Esophagus squamous epithelium (tissue), 5 donors: ENCODE measurements at regions not wholly inside any gene's neighbourhood (a gene's known extent, or its start where the extent isn't known, plus 50 kb on each side); places are given as distances from the start of the nearest gene placed in this dataset.

Experiments
- DNase-seq: peaks from one replicate; lab custom pipeline; 2025; lab: John Stamatoyannopoulos, UW
- H3K27ac ChIP-seq, 4 donors: fragments of 200-600 bp; sonication (generic); one replicate each; pipeline ENCODE4 v1.5.1; 2016 to 2019; ENCODE audit warnings: mild to moderate bottlenecking in 1 of 4
- H3K27me3 ChIP-seq, 4 donors: fragments of 200-600 bp; sonication (generic); 1 replicate in 3 of 4; 2 replicates in 1 of 4; pipeline versions ENCODE4 v1.5.1 to v1.6.0; 2017 to 2021; ENCODE audit warnings: antibody characterized with exemption in 1 of 4
- H3K36me3 ChIP-seq, 3 donors: fragments of 200-600 bp; sonication (generic); one replicate each; pipeline ENCODE4 v1.5.1; 2016 to 2019
- H3K4me1 ChIP-seq, 3 donors: fragments of 200-600 bp; sonication (generic); one replicate each; pipeline ENCODE4 v1.5.1; 2017 to 2019
- H3K4me3 ChIP-seq, 4 donors: fragments of 200-600 bp; sonication (generic); 1 replicate in 3 of 4; 2 replicates in 1 of 4; pipeline ENCODE4 v1.5.1; 2016 to 2019; ENCODE audit warnings: mild to moderate bottlenecking in 2 of 4, moderate library complexity in 1 of 4
- H3K9me3 ChIP-seq, 3 donors: fragments of 200-600 bp; sonication (generic); one replicate each; pipeline ENCODE4 v1.5.1; 2016 to 2019
- POLR2A ChIP-seq, 4 donors: fragments of 450-650 bp; IDR thresholded peaks; one replicate each; pipeline ENCODE4 v1.6.1; 2017; ENCODE audit warnings: antibody characterized with exemption in 4 of 4, mild to moderate bottlenecking in 4 of 4, moderate library complexity in 3 of 4
- WGBS, 2 donors: methylation state at CpG; one replicate each; pipeline ENCODE4 v1.1.5; 2018; 5-methylcytosine and 5-hydroxymethylcytosine counted together
- intact Hi-C: fragments of 100-400 bp; cut with DNase I; formaldehyde crosslinking; loops from one replicate; pipeline ENCODE4 v1.15.0; 2022
- TF ChIP-seq, protein P1 (sequence below), 6 experiments: fragments of 450-650 bp in 4 of 6; fragments of 200-600 bp in 2 of 6; sonication (generic) in 2 of 6; IDR thresholded peaks; one replicate each; pipeline ENCODE4 v1.5.1; 2016 to 2019; ENCODE audit warnings: antibody characterized with exemption in 6 of 6, mild to moderate bottlenecking in 4 of 6, moderate library complexity in 4 of 6
- donor health status: DM: yes; HTN: yes; CAD: no.

DNA sequence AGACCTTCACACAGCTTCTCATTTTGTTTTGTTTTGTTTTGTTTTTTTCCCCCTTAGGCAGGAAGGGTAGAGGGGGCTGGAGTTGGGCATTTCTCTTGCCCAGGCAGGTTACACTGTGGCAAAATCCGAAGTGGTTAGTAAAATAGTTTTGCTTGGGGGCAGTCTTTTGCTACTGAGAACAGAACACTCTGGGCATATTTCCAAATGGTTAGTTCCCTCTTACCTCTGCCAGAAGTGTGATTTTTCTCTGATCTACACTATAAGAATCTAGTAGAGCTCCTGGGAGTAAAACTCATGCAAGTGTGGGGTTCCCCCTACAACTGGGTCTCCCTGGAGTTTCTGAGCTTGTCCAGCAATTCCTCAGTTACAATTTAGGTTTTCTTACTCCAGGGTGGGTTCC is 61.7 kb downstream of the NPS start:
- DNase-seq = no peak
- Histone ChIP-seq H3K4me1 (no peaks in the 10 kb centered on the region), H3K9me3 (no peaks in the 10 kb centered on the region), H3K4me3 (no peak overlapping the region), H3K36me3 (no peaks in the 10 kb centered on the region), H3K27ac (no peak overlapping the region), H3K27me3 (no peaks in the 10 kb centered on the region)
- WGBS, 2 donors = 27 to 44% methylated on average over 1 of the region's 1 CpG
- intact Hi-C loops = no loop called here
- TF ChIP-seq POLR2A (IDR thresholded peaks at IDR 0.05) = no peak
- TF ChIP-seq, protein P1, sequence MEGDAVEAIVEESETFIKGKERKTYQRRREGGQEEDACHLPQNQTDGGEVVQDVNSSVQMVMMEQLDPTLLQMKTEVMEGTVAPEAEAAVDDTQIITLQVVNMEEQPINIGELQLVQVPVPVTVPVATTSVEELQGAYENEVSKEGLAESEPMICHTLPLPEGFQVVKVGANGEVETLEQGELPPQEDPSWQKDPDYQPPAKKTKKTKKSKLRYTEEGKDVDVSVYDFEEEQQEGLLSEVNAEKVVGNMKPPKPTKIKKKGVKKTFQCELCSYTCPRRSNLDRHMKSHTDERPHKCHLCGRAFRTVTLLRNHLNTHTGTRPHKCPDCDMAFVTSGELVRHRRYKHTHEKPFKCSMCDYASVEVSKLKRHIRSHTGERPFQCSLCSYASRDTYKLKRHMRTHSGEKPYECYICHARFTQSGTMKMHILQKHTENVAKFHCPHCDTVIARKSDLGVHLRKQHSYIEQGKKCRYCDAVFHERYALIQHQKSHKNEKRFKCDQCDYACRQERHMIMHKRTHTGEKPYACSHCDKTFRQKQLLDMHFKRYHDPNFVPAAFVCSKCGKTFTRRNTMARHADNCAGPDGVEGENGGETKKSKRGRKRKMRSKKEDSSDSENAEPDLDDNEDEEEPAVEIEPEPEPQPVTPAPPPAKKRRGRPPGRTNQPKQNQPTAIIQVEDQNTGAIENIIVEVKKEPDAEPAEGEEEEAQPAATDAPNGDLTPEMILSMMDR (IDR thresholded peaks at IDR 0.05) = no peak

DNA sequence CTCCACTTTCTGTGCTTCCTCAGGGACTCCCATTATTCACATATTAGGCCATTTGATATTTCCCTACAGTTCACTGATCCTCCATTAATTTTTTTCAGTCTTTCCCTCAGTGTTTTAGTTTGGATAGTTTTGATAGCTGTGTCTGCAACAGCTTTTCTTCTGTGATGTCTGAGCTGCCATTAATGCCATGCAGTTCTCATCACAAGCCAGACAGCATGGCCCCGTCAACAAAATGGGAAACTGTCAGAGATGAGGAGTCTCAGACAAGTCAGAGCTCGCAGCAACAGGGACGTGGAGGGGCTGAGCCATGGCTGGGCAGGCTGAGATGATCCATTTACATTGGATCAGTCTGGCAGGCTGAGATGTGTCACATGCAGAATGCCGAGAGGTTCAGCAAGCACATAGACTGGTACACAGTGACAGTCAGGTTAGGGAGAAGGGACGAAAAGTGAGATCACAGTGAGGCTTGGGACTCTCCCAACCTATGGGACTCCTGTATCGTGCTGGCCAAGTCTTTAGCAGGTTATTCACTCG is 65.4 kb downstream of the NPS start:
- no peak for DNase-seq
- no peaks in the 10 kb centered on the region for H3K27me3 ChIP-seq
- no peaks in the 10 kb centered on the region for H3K9me3 ChIP-seq
- no peaks in the 10 kb centered on the region for H3K4me1 ChIP-seq
- 37 to 46% methylated on average over 5 to 6 of the region's 7 CpGs for WGBS, 2 donors
- H3K27ac ChIP-seq = no peak overlapping the region
- H3K4me3 ChIP-seq = no peak overlapping the region
- no peak for TF ChIP-seq POLR2A (IDR thresholded peaks at IDR 0.05)
- TF ChIP-seq, protein P1 (IDR thresholded peaks at IDR 0.05) = no peak
- no peaks in the 10 kb centered on the region for H3K36me3 ChIP-seq
- intact Hi-C loops = no loop called here

DNA sequence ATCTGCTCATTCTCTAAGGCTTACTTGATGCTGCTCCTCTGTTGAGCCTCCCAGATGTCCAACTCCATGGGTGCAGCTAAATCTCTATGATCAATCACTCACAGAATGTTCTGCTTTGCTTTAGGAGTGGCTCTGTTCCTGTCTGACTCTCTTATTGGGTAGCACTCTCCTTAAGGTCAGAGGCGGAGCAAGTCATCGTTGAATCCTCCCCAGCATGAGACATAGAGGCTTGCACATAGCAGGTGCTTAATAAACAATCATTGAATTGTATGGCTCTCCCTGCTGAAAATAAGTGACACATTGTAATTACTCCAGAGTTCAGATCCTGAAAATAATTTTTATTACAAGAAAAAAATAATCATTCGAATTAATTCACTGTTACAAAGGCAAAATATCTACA is 69.7 kb downstream of the NPS start:
- H3K9me3 ChIP-seq = no peaks in the 10 kb centered on the region
- no peak overlapping the region for H3K27ac ChIP-seq
- no peak overlapping the region for H3K4me3 ChIP-seq
- 57 to 77% methylated on average over 3 of the region's 3 CpGs for WGBS, 2 donors
- no peaks in the 10 kb centered on the region for H3K36me3 ChIP-seq
- H3K27me3 ChIP-seq = no peaks in the 10 kb centered on the region
- TF ChIP-seq, protein P1 (IDR thresholded peaks at IDR 0.05) = no peak
- no peak for TF ChIP-seq POLR2A (IDR thresholded peaks at IDR 0.05)
- H3K4me1 ChIP-seq = no peaks in the 10 kb centered on the region
- intact Hi-C loops = no loop called here
- DNase-seq = no peak

- H3K36me3 ChIP-seq = no peaks in the 10 kb centered on the region
- TF ChIP-seq, protein P1 (IDR thresholded peaks at IDR 0.05) = no peak
- no peak for TF ChIP-seq POLR2A (IDR thresholded peaks at IDR 0.05)
- H3K27ac ChIP-seq = no peak overlapping the region
- H3K4me3 ChIP-seq = no peak overlapping the region
- DNase-seq = no peak
- no peaks in the 10 kb centered on the region for H3K4me1 ChIP-seq
- intact Hi-C loops = no loop called here
- WGBS, 2 donors = 64 to 70% methylated on average over 2 to 4 of the region's 5 CpGs
- no peaks in the 10 kb centered on the region for H3K9me3 ChIP-seq
- H3K27me3 ChIP-seq = no peaks in the 10 kb centered on the region
Observed at GRCh38 chr10:127619546-127620325, 70.6 kb downstream of the NPS start.

DNA sequence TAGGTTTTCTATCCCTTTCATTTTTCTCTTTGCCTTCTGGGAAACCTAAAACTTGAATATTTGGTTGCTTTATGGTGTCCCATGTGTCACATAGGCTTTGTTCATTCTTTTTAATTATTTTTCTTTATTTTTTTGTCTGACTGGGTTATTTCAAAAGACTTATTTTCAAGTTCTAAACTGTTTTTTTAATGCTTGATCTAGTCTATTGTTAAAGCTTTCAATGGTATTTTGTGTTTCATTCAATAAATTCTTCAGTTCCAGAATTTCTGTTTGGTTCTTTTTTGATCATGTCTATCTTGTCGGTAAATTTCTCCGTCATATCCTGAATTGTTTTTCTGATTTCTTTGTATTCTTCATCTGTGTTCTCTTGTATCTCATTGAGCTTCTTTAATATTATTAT is 86.8 kb downstream of the NPS start:
- H3K4me1 ChIP-seq = no peaks in the 10 kb centered on the region
- no peaks in the 10 kb centered on the region for H3K36me3 ChIP-seq
- H3K27ac ChIP-seq = no peak overlapping the region
- no peak for DNase-seq
- H3K27me3 ChIP-seq = no peaks in the 10 kb centered on the region
- no peak overlapping the region for H3K4me3 ChIP-seq
- intact Hi-C loops = no loop called here
- H3K9me3 ChIP-seq = peaks cover 0 to 36% (median 7%) of the 10 kb centered on the region in 3 donors
- 93 to 98% methylated on average over 2 of the region's 2 CpGs for WGBS, 2 donors
- TF ChIP-seq POLR2A (IDR thresholded peaks at IDR 0.05) = no peak
